Spleen (tissue), 11 donors: ENCODE measurements at regions not wholly inside any gene's neighbourhood (a gene's known extent, or its start where the extent isn't known, plus 50 kb on each side); places are given as distances from the start of the nearest gene placed in this dataset.

Source experiments
- DNase-seq: peaks from one replicate; pipeline ENCODE4 v3.0.0-alpha.2; 2020
- H3K27ac ChIP-seq, 8 donors: fragments of 200-600 bp; sonication (generic) in 7 of 8; 1 replicate in 4 of 8; 2 replicates in 4 of 8; pipeline versions ENCODE4 v1.5.0 to v1.8.0; 2016 to 2021; ENCODE audit warnings: inconsistent platforms in 4 of 8, mild to moderate bottlenecking in 4 of 8, moderate library complexity in 1 of 8
- H3K27me3 ChIP-seq, 7 donors: fragments of 200-600 bp; sonication (generic) in 6 of 7; replicated peaks in 1 of 7; 1 replicate in 4 of 7; 2 replicates in 3 of 7; pipeline versions ENCODE4 v1.5.0 to v1.8.0; 2016 to 2021; ENCODE audit warnings: inconsistent platforms in 3 of 7, mild to moderate bottlenecking in 1 of 7
- H3K36me3 ChIP-seq, 6 donors: fragments of 200-600 bp; sonication (generic) in 5 of 6; 1 replicate in 4 of 6; 2 replicates in 2 of 6; pipeline versions ENCODE4 v1.5.0 to v1.8.0; 2016 to 2021; ENCODE audit warnings: inconsistent platforms in 2 of 6
- H3K4me1 ChIP-seq, 6 donors: fragments of 200-600 bp; sonication (generic) in 5 of 6; 1 replicate in 3 of 6; 2 replicates in 3 of 6; pipeline versions ENCODE4 v1.5.0 to v1.8.0; 2016 to 2021; ENCODE audit warnings: inconsistent platforms in 3 of 6
- H3K4me3 ChIP-seq, 8 donors: fragments of 200-600 bp; sonication (generic) in 7 of 8; 1 replicate in 4 of 8; 2 replicates in 4 of 8; pipeline versions ENCODE4 v1.5.0 to v1.8.0; 2016 to 2021; ENCODE audit warnings: inconsistent platforms in 4 of 8, mild to moderate bottlenecking in 4 of 8, moderate library complexity in 2 of 8
- H3K9me3 ChIP-seq, 8 donors: fragments of 200-600 bp; sonication (generic) in 7 of 8; 1 replicate in 4 of 8; 2 replicates in 4 of 8; pipeline versions ENCODE4 v1.5.0 to v1.8.0; 2016 to 2021; ENCODE audit warnings: inconsistent platforms in 4 of 8
- CTCF ChIP-seq, 11 experiments: fragments of 200-600 bp in 7 of 11; fragments of 450-650 bp in 4 of 11; sonication (generic) in 4 of 11; IDR thresholded peaks in 8 of 11; conservative IDR thresholded peaks in 3 of 11; 1 replicate in 7 of 11; 2 replicates in 4 of 11; pipeline versions ENCODE4 v1.4.0 to v1.8.0; 2016 to 2021; ENCODE audit warnings: antibody characterized with exemption in 11 of 11, inconsistent platforms in 4 of 11, mild to moderate bottlenecking in 1 of 11
- POLR2A ChIP-seq, 3 donors: fragments of 450-650 bp; IDR thresholded peaks; one replicate each; pipeline ENCODE4 v1.5.1; 2017; ENCODE audit warnings: antibody characterized with exemption in 3 of 3, mild to moderate bottlenecking in 1 of 3
- POLR2AphosphoS5 ChIP-seq, 3 donors: sonication (generic); formaldehyde crosslinking; IDR thresholded peaks; one replicate each; pipeline ENCODE4 v1.5.1; 2017; ENCODE audit warnings: antibody characterized with exemption in 3 of 3
- WGBS, 5 donors: extraction: QIAGEN DNeasy Blood & Tissue Kit in 3 of 5; methylation state at CpG; one replicate each; pipeline versions ENCODE4 v1.1.5 to v1.1.7; 2013 to 2018; 5-methylcytosine and 5-hydroxymethylcytosine counted together
- intact Hi-C: fragments of 100-400 bp; cut with DNase I; formaldehyde crosslinking; loops from one replicate; pipeline ENCODE4 v1.15.0; 2023; ENCODE audit warnings: low total_unique reads
- donor health status: healthy with polysubstance abuse.
- donor health status: DM: no; HTN: no; CAD: no; lungs with moderate emphysema.
- donor health status: DM: no; HTN: no; CAD: no.
- donor health status: Bipolar disorder and iron deficiency.
- donor health status: healthy.
- donor health status: DM: no; HTN: no; CAD: no.
- donor health status: DM: yes; HTN: yes; CAD: no.

- intact Hi-C loops, result no loop called here
- Histone ChIP-seq H3K27ac (no peak overlapping the region), H3K9me3 (no peaks in the 10 kb centered on the region), H3K36me3 (no peaks in the 10 kb centered on the region), H3K4me3 (no peak overlapping the region), H3K4me1 (peaks cover 0 to under 1% (median 0%) of the 10 kb centered on the region in 6 donors), H3K27me3 (peaks cover 0 to 52% (median 0%) of the 10 kb centered on the region in 7 donors)
- 63 to 78% (median 69%) methylated on average over 4 of the region's 4 CpGs for WGBS, 5 donors
- TF ChIP-seq POLR2A (IDR thresholded peaks at IDR 0.05) (no peak), CTCF (IDR thresholded peaks at IDR 0.05 in 8 of 11, conservative IDR thresholded peaks at IDR 0.05 in 3 of 11) (no peak), POLR2AphosphoS5 (IDR thresholded peaks at IDR 0.05) (no peak)
- DNase-seq, result no peak
Measured at GRCh38 chrX:134180601-134181274, 56.2 kb upstream of the CCDC160 start.

- no peak overlapping the region for H3K4me3 ChIP-seq
- no peak overlapping the region for H3K27ac ChIP-seq
- no peak for DNase-seq
- TF ChIP-seq CTCF (IDR thresholded peaks at IDR 0.05 in 8 of 11, conservative IDR thresholded peaks at IDR 0.05 in 3 of 11) (no peak), POLR2AphosphoS5 (IDR thresholded peaks at IDR 0.05) (no peak), POLR2A (IDR thresholded peaks at IDR 0.05) (no peak)
- H3K27me3 ChIP-seq, result peaks cover 0 to 52% (median 0%) of the 10 kb centered on the region in 7 donors
- intact Hi-C loops, result no loop called here
- H3K9me3 ChIP-seq, result no peaks in the 10 kb centered on the region
- WGBS, 5 donors, result 66 to 80% (median 72%) methylated on average over 2 of the region's 2 CpGs
- no peaks in the 10 kb centered on the region for H3K36me3 ChIP-seq
- H3K4me1 ChIP-seq, result peaks cover 0 to 6% (median 0%) of the 10 kb centered on the region in 6 donors
Measured at GRCh38 chrX:134181275-134181660, 55.7 kb upstream of the CCDC160 start.

GRCh38 chrX:134183665-134184064 lies 53.3 kb upstream of the CCDC160 start:
- Histone ChIP-seq H3K36me3 (no peaks in the 10 kb centered on the region), H3K4me3 (no peak overlapping the region), H3K9me3 (no peaks in the 10 kb centered on the region), H3K27me3 (peaks cover 0 to 50% (median 0%) of the 10 kb centered on the region in 7 donors), H3K27ac (no peak overlapping the region), H3K4me1 (peaks cover 0 to 16% (median 0%) of the 10 kb centered on the region in 6 donors)
- TF ChIP-seq POLR2AphosphoS5 (IDR thresholded peaks at IDR 0.05) (no peak), CTCF (IDR thresholded peaks at IDR 0.05 in 8 of 11, conservative IDR thresholded peaks at IDR 0.05 in 3 of 11) (no peak), POLR2A (IDR thresholded peaks at IDR 0.05) (no peak)
- DNase-seq, result no peak
- 54 to 76% (median 63%) methylated on average over 4 to 6 of the region's 6 CpGs for WGBS, 5 donors
- intact Hi-C loops, result no loop called here

GRCh38 chrX:134184936-134185335 lies 52.0 kb upstream of the CCDC160 start:
- intact Hi-C loops, result no loop called here
- Histone ChIP-seq H3K9me3 (no peaks in the 10 kb centered on the region), H3K27me3 (peaks cover 0 to 43% (median 0%) of the 10 kb centered on the region in 7 donors), H3K4me3 (no peak overlapping the region), H3K4me1 (peaks cover 0 to 16% (median 0%) of the 10 kb centered on the region in 6 donors), H3K27ac (no peak overlapping the region), H3K36me3 (no peaks in the 10 kb centered on the region)
- TF ChIP-seq CTCF (IDR thresholded peaks at IDR 0.05 in 8 of 11, conservative IDR thresholded peaks at IDR 0.05 in 3 of 11) (no peak), POLR2A (IDR thresholded peaks at IDR 0.05) (no peak), POLR2AphosphoS5 (IDR thresholded peaks at IDR 0.05) (no peak)
- DNase-seq, result no peak
- 53 to 89% (median 75%) methylated on average over 1 of the region's 1 CpG for WGBS, 5 donors
